ENCODE measurements at regions not wholly inside any gene's neighbourhood (a gene's known extent, or its start where the extent isn't known, plus 50 kb on each side); places are given as distances from the start of the nearest gene placed in this dataset.
"Not testable (repeated sequence)": the region's sequence is repeated elsewhere in the genome, so short reads cannot be mapped to it uniquely, and the experiment has no call there.

DNA sequence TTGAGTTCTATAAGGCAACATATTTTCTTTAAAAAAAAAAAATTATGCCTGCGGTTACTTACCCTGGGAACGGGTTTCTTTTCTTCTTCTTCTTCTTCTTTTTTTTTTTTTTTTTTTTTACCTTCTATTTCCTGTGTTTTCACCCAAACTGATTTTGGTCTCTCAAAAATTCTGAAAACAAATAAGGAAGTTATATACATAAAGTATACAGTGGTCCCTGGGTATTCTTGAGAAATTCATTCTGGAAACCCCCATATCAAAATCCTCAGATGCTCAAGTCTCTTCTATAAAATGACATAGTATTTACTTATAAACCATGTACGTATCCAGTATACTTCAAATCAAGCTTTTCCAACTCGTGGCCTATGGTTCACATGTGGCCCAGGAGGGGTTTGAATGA lies 326.7 kb downstream of the MAT2B start:
- Mint-ChIP-seq H3K4me1 (no peaks in the 10 kb centered on the region), H3K4me3 (no peak overlapping the region), H3K27ac (no peak overlapping the region), H3K36me3 (no peaks in the 10 kb centered on the region), H3K9me3 (peaks cover 13% of the 10 kb centered on the region)
- ATAC-seq = no peak
- DNase-seq (ENCODE audit: low spot score in 2 of 2) = no peak

DNA sequence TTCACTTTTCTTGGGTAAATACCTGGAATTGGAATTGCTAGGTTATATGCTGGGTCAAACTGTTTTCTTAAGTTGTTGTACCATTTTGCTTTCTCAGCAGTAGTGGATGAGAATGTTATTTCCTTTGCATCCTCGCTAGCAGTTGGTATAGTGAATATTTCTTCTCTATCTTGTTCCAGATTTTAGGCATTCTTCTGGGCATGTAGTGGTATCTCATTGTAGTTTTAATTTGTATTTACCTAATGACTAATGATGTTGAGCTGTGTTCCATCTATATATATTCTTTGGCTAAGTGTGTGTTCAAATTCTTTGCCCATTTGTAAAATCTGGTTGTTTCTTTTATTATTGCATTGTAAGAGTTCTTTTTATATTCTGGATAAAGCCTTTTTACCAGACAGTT lies 333.3 kb downstream of the MAT2B start:
- H3K27ac Mint-ChIP-seq = no peak overlapping the region
- no peaks in the 10 kb centered on the region for H3K4me1 Mint-ChIP-seq
- no peaks in the 10 kb centered on the region for H3K36me3 Mint-ChIP-seq
- H3K9me3 Mint-ChIP-seq = no peaks in the 10 kb centered on the region
- DNase-seq (ENCODE audit: low spot score in 2 of 2) = no peak
- H3K4me3 Mint-ChIP-seq = no peak overlapping the region
- ATAC-seq = no peak

DNA sequence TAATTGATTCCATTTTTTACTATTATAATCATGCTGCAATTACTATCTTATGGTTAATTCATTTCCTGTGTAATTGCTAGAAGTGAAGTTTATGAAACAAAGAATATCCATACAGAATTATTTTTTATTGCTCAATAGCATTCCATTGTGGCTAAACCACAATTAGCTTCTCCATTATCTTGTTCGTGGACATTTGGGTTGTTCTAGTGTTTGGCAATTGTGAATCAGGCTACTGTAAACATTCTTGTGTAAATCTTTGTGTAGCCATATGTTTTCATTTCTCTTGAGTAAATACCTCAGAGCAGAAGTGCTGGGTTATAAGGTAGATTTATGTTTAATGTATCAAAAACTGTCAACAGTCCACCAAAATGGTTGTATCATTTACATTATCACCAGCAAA lies 341.1 kb downstream of the MAT2B start:
- no peaks in the 10 kb centered on the region for H3K9me3 Mint-ChIP-seq
- DNase-seq (ENCODE audit: low spot score in 2 of 2) (no peak), ATAC-seq (no peak)
- no peaks in the 10 kb centered on the region for H3K4me1 Mint-ChIP-seq
- no peak overlapping the region for H3K4me3 Mint-ChIP-seq
- H3K36me3 Mint-ChIP-seq = no peaks in the 10 kb centered on the region
- no peak overlapping the region for H3K27ac Mint-ChIP-seq

DNA sequence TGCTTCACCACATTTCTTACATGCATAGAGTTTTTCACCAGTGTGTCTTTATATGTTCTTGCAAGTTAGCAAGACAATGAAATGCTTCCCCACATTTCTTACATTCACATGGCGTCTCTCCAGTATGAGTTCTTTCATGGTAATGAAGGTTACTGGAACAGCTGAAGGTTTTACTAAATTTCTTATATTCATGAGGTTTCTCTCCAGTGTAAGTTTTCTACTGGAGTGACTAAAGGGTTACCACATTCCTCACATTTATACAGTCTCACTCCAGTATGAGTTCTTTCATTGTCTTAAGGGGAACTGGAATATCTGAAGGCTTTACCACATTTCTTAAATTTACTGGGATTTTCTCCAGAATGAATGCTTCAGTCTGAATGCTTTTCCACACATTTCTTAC lies 350.3 kb downstream of the MAT2B start:
- H3K9me3 Mint-ChIP-seq = peaks cover 20% of the 10 kb centered on the region
- no peak overlapping the region for H3K4me3 Mint-ChIP-seq
- no peak overlapping the region for H3K27ac Mint-ChIP-seq
- H3K36me3 Mint-ChIP-seq = no peaks in the 10 kb centered on the region
- ATAC-seq = no peak
- no peak for DNase-seq (ENCODE audit: low spot score in 2 of 2)
- no peaks in the 10 kb centered on the region for H3K4me1 Mint-ChIP-seq

DNA sequence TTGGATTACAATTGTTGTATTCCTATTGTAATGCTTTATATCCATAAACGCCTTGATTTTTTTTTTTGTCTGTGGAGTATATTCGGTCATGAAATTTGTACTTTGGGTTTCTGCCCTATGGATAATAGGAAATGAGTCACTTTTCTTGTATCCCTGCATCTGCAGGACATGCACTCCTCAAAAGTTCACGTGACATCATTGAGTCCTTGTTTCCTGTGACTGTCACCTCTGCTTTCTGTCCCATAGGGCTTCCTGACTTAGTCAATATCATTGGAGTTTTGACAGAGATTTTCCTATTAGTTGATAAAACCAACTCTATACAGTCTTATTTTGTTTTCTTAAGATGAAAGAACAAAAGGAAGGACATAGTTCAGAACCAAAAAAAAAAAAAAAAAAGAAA lies 356.3 kb downstream of the MAT2B start:
- DNase-seq (ENCODE audit: low spot score in 2 of 2) (no peak), ATAC-seq (no peak)
- Mint-ChIP-seq H3K4me1 (no peaks in the 10 kb centered on the region), H3K36me3 (no peaks in the 10 kb centered on the region), H3K4me3 (no peak overlapping the region), H3K27ac (no peak overlapping the region), H3K9me3 (peaks cover 7% of the 10 kb centered on the region)

DNA sequence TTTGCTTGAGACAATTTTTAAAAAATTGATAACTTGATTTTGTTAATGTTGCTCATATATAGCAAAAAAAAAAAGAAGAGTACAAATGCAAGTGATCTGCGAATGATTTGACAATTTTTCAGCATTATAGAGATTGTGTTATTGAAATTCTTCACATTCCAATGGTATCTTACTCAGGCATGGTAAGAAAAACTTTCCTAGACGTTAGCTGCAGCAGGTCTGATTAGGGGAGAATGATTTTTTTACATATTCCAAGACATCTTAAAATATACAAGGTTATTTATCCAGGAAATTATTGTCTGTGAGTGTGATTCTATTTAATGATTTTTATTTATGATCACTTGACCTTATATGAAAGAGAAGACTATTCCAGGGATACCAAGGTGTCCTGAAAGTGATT lies 361.9 kb downstream of the MAT2B start:
- ATAC-seq = no peak
- H3K9me3 Mint-ChIP-seq = peaks cover 5% of the 10 kb centered on the region
- DNase-seq (ENCODE audit: low spot score in 2 of 2) = no peak
- no peaks in the 10 kb centered on the region for H3K36me3 Mint-ChIP-seq
- no peak overlapping the region for H3K27ac Mint-ChIP-seq
- H3K4me3 Mint-ChIP-seq = no peak overlapping the region
- no peaks in the 10 kb centered on the region for H3K4me1 Mint-ChIP-seq

DNA sequence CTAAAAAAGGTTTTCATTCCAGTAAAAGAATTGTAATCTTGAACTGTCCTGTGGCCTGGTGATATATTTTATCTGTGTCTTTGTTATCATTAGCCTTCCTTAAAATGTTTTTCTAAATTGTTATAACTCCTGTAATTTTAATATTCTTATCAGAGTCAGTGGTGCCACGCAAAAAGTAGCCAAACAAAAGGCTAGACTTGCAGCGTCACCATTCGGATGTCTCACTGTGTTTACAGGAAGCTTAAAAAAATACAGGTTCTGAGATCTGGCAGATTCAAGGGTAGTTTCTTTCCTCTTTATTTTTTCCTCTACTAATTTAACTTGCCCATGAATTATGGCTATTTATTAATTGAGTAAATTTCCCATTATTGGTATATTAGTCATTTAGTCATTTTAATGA lies 362.3 kb downstream of the MAT2B start:
- DNase-seq (ENCODE audit: low spot score in 2 of 2) = no peak
- no peak for ATAC-seq
- Mint-ChIP-seq H3K36me3 (no peaks in the 10 kb centered on the region), H3K4me1 (no peaks in the 10 kb centered on the region), H3K27ac (no peak overlapping the region), H3K9me3 (peaks cover 5% of the 10 kb centered on the region), H3K4me3 (no peak overlapping the region)

DNA sequence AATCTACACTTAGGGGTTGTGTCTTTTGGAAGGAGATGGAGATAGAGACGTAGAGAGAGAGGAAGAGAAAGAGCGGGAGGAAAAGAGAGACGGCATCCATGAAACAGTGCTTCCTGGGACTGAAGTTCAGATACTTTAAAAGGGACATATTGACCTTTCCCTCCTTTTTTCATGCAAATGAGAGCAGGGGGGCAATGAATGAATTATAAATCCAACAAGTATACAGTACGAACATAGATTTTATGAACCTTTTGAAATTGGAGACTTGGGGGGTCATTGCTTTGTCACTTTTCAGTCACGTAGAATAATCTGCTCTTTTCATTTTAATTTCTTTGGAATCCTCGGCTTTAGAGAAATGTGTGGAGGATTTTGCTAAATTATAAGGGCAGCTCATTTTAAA lies 364.2 kb downstream of the MAT2B start:
- H3K9me3 Mint-ChIP-seq = peaks cover 5% of the 10 kb centered on the region
- ATAC-seq = no peak
- no peaks in the 10 kb centered on the region for H3K36me3 Mint-ChIP-seq

DNA sequence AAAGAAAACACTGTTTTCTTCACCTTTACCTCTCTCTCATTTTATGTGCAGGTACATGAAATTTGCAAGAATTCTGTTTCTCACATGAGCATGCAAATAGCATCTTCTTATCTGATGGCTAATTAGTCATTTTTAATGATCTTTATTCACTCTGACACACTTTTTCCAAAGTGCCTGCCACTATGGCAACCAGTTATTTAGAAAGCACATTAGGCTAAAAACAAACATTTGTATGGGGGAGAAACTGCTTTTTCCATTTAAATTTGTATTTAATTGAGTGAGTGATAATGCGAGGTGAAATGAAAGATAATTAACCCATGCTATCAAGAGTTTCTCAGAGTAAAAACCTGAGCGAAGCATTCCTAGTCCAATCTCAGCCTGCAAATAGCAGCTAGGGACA lies 365.0 kb downstream of the MAT2B start:
- Mint-ChIP-seq H3K27ac (no peak overlapping the region), H3K4me3 (no peak overlapping the region), H3K4me1 (no peaks in the 10 kb centered on the region), H3K36me3 (no peaks in the 10 kb centered on the region), H3K9me3 (peaks cover 5% of the 10 kb centered on the region)
- DNase-seq (ENCODE audit: low spot score in 2 of 2) (no peak), ATAC-seq (no peak)

More for the DNA sequence above, 364.2 kb downstream of the MAT2B start:
- Mint-ChIP-seq H3K4me1 (no peaks in the 10 kb centered on the region), H3K27ac (no peak overlapping the region), H3K4me3 (no peak overlapping the region)
- no peak for DNase-seq (ENCODE audit: low spot score in 2 of 2)

DNA sequence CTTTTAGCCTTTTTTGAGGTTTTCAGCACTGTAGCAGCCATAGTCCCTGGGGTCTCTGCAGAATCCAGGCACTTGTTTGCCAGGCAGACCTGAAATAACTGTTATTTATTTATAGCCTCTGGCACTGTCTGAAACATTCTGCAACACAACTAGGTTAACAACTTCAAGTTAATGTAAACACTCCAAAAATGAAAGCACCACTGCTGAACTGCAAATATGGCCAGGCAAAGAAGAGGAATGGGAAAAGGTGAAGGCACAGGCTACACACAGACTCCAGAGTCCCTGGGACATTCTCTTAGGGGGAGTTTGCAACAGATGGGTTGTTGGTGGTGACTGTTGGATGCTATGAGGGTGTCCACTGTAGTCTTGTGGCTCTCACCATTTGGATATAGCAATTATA lies 369.0 kb downstream of the MAT2B start:
- Mint-ChIP-seq H3K4me3 (no peak overlapping the region), H3K27ac (no peak overlapping the region), H3K9me3 (peaks cover 3% of the 10 kb centered on the region), H3K4me1 (no peaks in the 10 kb centered on the region), H3K36me3 (no peaks in the 10 kb centered on the region)
- DNase-seq (ENCODE audit: low spot score in 2 of 2) = no peak
- ATAC-seq = no peak

DNA sequence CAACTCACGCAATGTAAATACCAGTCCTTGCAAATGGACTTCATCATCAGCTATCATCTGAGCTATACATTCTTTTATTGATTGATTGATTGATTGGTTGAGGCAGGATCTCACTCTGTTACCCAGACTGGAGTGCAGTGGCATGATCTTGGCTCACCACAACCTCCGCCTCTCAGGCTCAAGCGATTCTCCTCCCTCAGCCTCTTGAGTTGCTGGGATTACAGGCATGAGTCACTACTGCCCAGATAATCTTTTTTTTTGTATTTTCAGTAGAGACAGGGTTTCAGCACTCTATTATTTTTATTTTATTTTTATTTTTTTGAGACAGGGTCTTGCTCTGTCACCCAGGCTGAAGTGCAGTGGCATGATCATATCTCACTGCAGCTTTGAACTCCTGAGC lies 369.5 kb downstream of the MAT2B start:
- not testable (repeated sequence) for ATAC-seq; H3K4me1 Mint-ChIP-seq; H3K36me3 Mint-ChIP-seq; H3K9me3 Mint-ChIP-seq; DNase-seq (ENCODE audit: low spot score in 2 of 2); H3K27ac Mint-ChIP-seq; H3K4me3 Mint-ChIP-seq

DNA sequence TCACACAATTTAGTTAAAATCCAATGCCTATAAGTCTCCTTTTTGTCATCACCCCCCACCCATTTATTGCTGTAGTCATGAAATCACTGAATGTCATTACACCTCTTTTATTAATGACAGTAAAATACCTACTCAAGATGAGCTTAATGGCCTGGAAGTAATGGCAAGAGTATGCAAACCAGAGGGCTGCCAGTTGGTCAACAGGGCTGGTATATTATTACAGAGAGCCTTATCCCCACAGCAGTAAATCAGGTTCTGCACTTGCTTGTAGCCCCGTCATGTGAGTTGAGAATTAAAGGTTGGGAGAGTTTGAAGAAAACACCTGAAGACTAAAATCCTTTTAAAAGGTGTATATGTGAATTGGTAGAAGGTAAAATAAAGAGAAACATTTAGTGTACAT lies 372.4 kb downstream of the MAT2B start:
- Mint-ChIP-seq H3K4me3 (no peak overlapping the region), H3K36me3 (no peaks in the 10 kb centered on the region), H3K4me1 (no peaks in the 10 kb centered on the region), H3K9me3 (peaks cover 10% of the 10 kb centered on the region), H3K27ac (no peak overlapping the region)
- DNase-seq (ENCODE audit: low spot score in 2 of 2) (no peak), ATAC-seq (no peak)

DNA sequence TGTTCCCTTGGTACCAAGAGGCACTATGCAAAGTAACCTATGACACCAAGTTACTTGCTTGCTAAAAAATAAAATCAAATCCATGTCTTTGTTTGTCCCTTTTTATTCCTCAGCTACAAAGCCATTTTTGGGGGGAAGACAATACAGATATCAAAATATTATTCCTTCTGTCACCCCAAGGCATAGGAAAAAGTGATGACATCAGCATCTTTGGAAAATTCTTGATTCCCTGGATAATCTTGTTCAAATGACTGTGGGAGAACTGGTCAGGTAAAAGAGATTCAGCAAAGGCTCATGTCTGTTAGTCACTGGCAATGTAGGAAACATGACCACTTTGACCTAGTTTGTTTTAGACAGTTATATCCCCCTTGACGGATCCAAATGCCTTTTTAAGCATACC lies 373.1 kb downstream of the MAT2B start:
- H3K4me1 Mint-ChIP-seq = no peaks in the 10 kb centered on the region
- H3K9me3 Mint-ChIP-seq = peaks cover 10% of the 10 kb centered on the region
- no peak overlapping the region for H3K4me3 Mint-ChIP-seq
- DNase-seq (ENCODE audit: low spot score in 2 of 2) (no peak), ATAC-seq (no peak)
- no peaks in the 10 kb centered on the region for H3K36me3 Mint-ChIP-seq
- H3K27ac Mint-ChIP-seq = no peak overlapping the region

DNA sequence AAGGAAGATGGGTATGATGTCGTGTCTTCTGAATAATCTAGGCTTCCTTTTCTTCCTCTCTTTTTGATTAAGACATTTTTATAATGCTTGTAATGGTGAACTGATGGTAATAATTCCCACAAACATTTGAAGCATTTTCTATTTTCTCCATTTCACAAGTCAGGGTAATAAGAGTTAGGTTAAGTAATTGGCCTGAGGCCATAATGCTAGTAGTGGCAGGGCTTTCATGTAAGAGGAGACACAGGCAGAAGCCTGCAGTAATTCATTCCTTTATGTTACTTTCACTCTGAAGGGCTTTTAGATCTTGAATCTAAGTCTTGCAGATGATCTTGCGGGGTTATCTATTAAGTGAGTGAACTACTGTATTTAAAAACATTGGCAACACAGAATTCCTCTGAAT lies 374.9 kb downstream of the MAT2B start:
- Mint-ChIP-seq H3K4me3 (no peak overlapping the region), H3K36me3 (no peaks in the 10 kb centered on the region), H3K27ac (no peak overlapping the region), H3K9me3 (peaks cover 10% of the 10 kb centered on the region), H3K4me1 (no peaks in the 10 kb centered on the region)
- no peak for ATAC-seq
- no peak for DNase-seq (ENCODE audit: low spot score in 2 of 2)

DNA sequence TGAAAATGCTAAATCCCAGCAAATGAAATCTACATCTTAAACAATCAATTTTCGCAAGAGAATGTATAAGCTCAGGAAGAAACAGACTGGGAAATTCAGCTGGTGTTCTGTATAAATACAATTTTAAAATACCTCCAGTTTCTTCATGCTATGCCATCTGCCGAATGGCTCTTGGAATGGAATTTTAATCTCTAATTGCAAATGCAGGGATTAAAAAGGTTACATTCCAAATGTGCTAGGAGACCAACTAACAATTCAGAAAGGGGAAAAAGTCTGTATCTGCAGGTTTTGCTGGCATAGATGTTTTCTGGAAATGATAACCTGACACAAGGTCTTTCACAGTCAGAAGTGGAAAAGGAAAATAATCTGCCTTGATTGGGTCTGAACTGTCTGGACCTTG lies 379.7 kb downstream of the MAT2B start:
- H3K4me1 Mint-ChIP-seq = no peaks in the 10 kb centered on the region
- H3K36me3 Mint-ChIP-seq = no peaks in the 10 kb centered on the region
- no peak overlapping the region for H3K4me3 Mint-ChIP-seq
- no peak overlapping the region for H3K27ac Mint-ChIP-seq
- ATAC-seq (no peak), DNase-seq (ENCODE audit: low spot score in 2 of 2) (no peak)
- peaks cover 8% of the 10 kb centered on the region for H3K9me3 Mint-ChIP-seq

DNA sequence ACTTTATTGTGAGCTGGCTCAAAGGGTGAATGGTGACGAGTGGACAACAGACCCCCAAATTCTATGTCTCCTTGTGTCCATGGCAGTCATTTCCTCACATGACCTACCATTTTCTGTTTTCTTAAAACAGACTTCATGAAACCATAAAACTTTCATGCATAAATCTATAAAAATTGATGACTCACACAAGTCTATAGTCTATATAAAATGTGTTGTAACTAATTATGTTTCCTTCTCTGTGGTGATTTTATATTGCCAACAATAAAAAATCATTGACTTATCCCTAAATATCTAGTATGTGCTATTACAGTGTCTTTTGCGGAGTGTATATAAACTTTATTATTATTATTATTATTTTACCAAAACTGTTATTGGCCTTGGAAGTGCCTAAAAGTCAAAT lies 382.4 kb downstream of the MAT2B start:
- no peak for ATAC-seq

DNA sequence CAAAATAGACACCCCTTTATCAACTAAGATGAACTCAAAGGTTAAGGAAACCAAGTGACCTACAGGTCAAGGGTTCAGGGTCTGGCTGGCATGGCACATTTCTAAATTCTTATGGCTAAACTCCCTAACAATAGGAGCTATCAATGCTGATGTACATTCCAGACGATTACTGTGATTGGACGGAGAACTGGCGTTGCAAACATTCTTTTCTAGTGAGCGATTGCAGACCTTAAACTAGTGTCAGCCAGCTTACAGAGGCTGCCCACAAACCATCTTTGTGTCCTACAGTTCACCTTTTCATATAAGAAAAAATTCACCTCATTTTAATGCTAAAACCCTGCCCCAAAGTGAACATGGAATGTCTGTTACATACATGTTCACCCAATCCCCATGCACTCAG lies 382.9 kb downstream of the MAT2B start:
- Mint-ChIP-seq H3K27ac (no peak overlapping the region), H3K4me1 (no peaks in the 10 kb centered on the region), H3K9me3 (peaks cover 7% of the 10 kb centered on the region), H3K4me3 (no peak overlapping the region), H3K36me3 (no peaks in the 10 kb centered on the region)
- ATAC-seq = no peak
- DNase-seq (ENCODE audit: low spot score in 2 of 2) = no peak

More for the DNA sequence above, 382.4 kb downstream of the MAT2B start:
- Mint-ChIP-seq H3K27ac (no peak overlapping the region), H3K36me3 (no peaks in the 10 kb centered on the region), H3K4me3 (no peak overlapping the region), H3K9me3 (peaks cover 7% of the 10 kb centered on the region), H3K4me1 (no peaks in the 10 kb centered on the region)
- DNase-seq (ENCODE audit: low spot score in 2 of 2) = no peak
